C4-2B (cell line): ENCODE measurements at regions not wholly inside any gene's neighbourhood (a gene's known extent, or its start where the extent isn't known, plus 50 kb on each side); places are given as distances from the start of the nearest gene placed in this dataset.

Experiments
- H3K27ac ChIP-seq: fragments of 450-650 bp; 2 replicates; pipeline ENCODE4 v1.5.1; 2017
- ZFX ChIP-seq: fragments of 450-650 bp; IDR thresholded peaks from 2 replicates; pipeline ENCODE4 v1.6.1; 2017
- TF ChIP-seq, protein P1 (sequence below): fragments of 450-650 bp; conservative IDR thresholded peaks from 2 replicates; pipeline ENCODE4 v1.5.1; 2017; ENCODE audit warnings: mild to moderate bottlenecking

DNA sequence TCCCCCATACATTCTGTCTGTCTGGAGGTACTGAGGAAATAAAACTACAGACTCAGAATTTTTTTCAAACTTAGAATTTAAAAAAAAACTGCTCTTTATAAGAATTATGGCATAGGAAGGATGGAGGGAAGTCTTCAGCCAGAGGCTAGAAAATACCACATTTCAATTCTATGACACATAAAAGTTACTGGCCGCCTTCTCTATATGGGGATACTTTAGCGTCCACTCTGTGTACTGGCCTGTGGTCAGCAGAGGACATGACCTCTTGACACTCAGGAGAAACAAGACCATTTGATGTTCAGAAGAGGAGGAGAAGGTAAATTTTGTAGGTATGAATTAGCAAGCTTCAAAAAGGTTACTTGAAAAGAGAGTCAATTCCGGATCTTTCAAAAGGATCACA, 417.4 kb downstream of the MFSD1 start:
- TF ChIP-seq ZFX, result no peak
- TF ChIP-seq, protein P1, sequence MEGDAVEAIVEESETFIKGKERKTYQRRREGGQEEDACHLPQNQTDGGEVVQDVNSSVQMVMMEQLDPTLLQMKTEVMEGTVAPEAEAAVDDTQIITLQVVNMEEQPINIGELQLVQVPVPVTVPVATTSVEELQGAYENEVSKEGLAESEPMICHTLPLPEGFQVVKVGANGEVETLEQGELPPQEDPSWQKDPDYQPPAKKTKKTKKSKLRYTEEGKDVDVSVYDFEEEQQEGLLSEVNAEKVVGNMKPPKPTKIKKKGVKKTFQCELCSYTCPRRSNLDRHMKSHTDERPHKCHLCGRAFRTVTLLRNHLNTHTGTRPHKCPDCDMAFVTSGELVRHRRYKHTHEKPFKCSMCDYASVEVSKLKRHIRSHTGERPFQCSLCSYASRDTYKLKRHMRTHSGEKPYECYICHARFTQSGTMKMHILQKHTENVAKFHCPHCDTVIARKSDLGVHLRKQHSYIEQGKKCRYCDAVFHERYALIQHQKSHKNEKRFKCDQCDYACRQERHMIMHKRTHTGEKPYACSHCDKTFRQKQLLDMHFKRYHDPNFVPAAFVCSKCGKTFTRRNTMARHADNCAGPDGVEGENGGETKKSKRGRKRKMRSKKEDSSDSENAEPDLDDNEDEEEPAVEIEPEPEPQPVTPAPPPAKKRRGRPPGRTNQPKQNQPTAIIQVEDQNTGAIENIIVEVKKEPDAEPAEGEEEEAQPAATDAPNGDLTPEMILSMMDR, result no peak
- H3K27ac ChIP-seq, result no peak overlapping the region

DNA sequence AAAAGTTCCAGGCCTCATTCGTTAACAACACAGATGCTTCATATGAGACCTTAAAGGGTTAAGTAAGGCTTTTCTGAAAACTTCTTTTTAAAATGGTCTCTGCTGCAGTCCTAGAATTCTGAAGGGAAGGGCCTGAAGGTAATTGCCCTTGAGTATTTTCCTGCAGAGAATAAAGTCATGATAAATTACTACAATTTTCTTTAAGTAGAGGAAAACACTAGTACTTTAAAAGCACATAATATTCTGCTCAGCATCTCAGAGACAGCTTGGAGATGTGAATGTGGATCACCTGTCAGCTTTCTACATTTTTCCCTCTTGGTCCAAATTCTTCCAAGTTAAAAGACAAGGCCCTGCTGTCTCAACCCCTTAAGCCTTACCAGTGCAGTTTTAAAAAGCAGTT, 419.5 kb downstream of the MFSD1 start:
- no peak for TF ChIP-seq ZFX
- TF ChIP-seq, protein P1, result no peak
- H3K27ac ChIP-seq, result no peak overlapping the region

DNA sequence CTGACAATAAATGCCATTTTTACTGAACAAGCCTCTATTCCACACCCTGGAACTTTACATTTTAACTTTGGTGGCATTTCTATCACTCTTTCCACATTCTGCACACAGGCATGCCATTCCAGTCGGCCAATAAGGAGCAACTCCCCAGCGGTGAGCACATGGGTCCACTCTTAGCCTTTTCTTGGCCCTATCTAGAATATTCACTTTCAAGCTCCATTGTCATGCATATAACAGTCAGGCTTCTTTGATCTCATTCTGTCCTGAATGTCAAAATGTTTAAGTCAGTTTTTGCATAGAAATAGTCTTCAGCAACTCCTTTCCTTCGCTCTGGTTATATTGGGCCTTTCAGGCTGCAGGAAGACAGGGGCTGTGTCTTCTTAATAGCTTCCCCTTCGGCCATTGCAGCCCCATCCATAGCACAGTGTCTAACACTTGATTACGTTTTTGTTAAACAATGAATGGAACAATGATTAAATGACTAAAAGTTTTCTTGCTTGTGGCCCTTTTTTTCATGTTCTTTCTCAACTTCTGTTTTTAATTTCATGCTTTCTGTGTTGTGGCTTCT, 427.3 kb downstream of the MFSD1 start:
- H3K27ac ChIP-seq, result no peak overlapping the region
- TF ChIP-seq, protein P1, result no peak
- TF ChIP-seq ZFX, result no peak

DNA sequence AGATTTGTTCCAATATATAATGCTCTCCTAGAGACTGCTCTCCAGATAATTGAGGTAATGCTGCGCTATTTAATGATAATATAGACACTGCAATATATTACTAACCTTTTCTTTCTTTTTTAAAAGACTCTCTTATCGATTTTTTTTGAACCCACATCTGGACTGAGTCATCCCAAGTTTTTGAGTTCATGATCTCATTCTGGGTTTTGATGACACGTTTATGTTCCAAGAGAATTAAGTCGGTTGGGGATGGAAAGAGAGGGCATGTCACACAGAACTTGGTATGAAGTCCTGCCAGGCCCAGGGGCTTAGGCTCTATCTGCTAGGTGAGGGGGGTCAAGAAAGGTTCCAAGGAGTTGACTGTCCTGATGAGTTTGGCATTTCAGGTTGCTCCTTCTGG, 431.1 kb downstream of the MFSD1 start:
- no peak for TF ChIP-seq ZFX
- TF ChIP-seq, protein P1, result no peak

DNA sequence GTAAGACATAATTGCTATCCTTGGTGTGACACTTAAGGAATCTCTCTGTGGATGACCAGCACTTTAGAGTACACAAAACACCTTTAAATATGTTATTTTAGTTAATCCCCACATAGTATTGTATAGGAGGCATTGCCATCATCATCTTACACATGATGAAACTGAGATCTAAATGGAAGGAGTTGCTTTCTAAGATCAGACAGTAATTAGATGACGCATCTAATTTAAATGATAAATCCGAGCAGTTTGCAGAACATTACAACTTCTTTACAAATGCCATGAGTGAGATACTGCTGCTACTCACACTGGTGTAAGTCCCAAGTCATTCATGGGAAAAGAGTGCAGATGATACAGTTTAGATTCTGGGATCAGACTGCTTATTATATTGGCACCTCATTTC, 431.9 kb downstream of the MFSD1 start:
- H3K27ac ChIP-seq, result no peak overlapping the region

More for the DNA sequence above, 431.1 kb downstream of the MFSD1 start:
- H3K27ac ChIP-seq, result no peak overlapping the region

DNA sequence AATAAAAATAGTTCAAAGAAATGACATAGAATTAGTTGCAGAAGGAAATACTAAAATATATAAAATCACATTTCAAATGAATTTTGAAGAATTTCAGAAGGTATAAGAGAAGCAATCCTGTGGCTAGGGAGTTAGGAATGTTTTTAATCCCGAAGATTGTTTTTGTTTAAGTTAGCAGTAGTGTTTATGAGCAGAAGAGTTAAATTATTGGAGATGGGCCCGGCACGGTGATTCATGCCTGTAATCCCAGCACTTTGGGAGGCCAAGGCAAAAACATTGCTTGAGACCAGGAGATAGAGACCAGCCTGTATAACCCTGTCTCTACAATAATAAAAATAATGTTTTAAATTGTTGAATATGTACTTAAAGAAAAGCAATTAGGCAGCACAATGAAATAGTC, 432.5 kb downstream of the MFSD1 start:
- TF ChIP-seq, protein P1, result no peak
- TF ChIP-seq ZFX, result no peak
- H3K27ac ChIP-seq, result no peak overlapping the region

More for the DNA sequence above, 431.9 kb downstream of the MFSD1 start:
- TF ChIP-seq, protein P1, result no peak
- no peak for TF ChIP-seq ZFX

DNA sequence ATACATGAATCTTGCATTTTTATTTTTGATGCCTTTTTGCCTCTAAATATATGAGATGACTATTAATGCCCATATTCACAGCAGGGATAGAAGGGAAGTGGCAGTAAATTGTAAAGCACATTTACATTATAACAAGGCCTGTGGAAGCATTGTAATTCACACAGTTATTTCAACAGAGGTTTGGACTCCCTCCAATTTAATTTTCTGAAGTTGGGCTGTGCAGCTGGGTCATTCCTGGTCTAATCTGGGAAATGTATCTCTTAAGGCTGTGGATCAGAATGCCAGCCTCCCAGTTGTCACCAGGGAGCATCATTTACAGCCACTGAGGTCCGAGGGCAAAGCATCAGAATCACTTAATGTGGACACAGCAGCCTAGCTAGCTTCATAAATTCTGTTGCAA, 434.5 kb downstream of the MFSD1 start:
- no peak overlapping the region for H3K27ac ChIP-seq

More for the DNA sequence above, 434.5 kb downstream of the MFSD1 start:
- TF ChIP-seq, protein P1, result no peak
- no peak for TF ChIP-seq ZFX
